ENCODE measurements at regions not wholly inside any gene's neighbourhood (a gene's known extent, or its start where the extent isn't known, plus 50 kb on each side); places are given as distances from the start of the nearest gene placed in this dataset.

GRCh38 chr13:50352720-50353480 is 337.7 kb downstream of the KCNRG start:
- no peaks in the 10 kb centered on the region for H3K9me3 Mint-ChIP-seq
- ChIA-PET CTCF (interaction anchor here (1.0 kb wide), 1 partner anchor 40 kb away, joined by 3 read pairs; no protein-coding TSS in a partner anchor), POLR2A (no interaction called here)
- no peaks in the 10 kb centered on the region for H3K36me3 Mint-ChIP-seq (ENCODE audit: low read depth)
- intact Hi-C loops (cut with micrococcal nuclease), result no loop called here
- ATAC-seq, result no peak
- peaks cover 5% of the 10 kb centered on the region for H3K27me3 Mint-ChIP-seq
- DNase-seq, result no peak
- peaks cover 20% of the 10 kb centered on the region for H3K4me1 Mint-ChIP-seq (ENCODE audit: low read depth)
- TF ChIP-seq, protein P1, sequence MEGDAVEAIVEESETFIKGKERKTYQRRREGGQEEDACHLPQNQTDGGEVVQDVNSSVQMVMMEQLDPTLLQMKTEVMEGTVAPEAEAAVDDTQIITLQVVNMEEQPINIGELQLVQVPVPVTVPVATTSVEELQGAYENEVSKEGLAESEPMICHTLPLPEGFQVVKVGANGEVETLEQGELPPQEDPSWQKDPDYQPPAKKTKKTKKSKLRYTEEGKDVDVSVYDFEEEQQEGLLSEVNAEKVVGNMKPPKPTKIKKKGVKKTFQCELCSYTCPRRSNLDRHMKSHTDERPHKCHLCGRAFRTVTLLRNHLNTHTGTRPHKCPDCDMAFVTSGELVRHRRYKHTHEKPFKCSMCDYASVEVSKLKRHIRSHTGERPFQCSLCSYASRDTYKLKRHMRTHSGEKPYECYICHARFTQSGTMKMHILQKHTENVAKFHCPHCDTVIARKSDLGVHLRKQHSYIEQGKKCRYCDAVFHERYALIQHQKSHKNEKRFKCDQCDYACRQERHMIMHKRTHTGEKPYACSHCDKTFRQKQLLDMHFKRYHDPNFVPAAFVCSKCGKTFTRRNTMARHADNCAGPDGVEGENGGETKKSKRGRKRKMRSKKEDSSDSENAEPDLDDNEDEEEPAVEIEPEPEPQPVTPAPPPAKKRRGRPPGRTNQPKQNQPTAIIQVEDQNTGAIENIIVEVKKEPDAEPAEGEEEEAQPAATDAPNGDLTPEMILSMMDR (IDR thresholded peaks at IDR 0.05), result no peak
- H3K27ac Mint-ChIP-seq, result no peak overlapping the region
- no peak overlapping the region for H3K4me3 Mint-ChIP-seq

DNA sequence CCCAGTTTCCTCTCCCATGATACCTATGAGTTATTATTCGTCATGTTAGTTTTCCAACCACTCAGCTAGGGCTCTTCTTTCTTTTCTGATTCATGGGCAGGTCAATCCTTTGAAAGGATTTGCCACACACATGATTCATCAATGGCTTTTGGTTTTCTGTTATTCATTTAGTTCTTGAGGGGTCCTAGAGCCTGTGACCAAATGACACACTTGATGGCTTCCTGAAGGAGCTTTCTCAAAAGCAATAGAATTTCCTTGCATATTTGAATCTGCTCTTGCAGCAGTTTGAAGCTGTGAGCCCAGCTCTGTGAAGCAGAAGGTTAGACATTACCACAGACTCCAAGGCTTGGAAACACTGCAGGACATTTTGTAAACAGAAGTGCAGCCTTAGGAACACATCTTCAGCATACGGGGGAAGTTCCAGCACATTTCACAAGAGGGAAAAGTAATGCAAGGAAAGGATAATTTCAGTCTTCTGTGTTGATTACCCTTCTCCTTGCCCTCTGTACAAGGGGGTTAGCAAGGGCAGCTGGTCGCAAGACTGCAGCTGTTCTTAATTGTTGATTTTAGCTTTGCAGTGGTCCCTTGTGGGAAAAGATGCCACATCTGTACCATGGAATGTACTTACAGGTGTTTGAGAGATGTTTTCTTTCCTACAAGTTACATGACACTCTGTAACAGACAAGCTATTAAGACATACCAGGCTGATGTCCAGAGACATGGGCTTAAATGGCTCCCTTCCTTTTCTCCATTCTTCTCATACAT is 338.6 kb downstream of the KCNRG start:
- Mint-ChIP-seq H3K4me3 (no peak overlapping the region), H3K9me3 (no peaks in the 10 kb centered on the region), H3K27me3 (peaks cover 2% of the 10 kb centered on the region), H3K4me1 (ENCODE audit: low read depth) (peaks cover 26% of the 10 kb centered on the region), H3K36me3 (ENCODE audit: low read depth) (no peaks in the 10 kb centered on the region), H3K27ac (no peak overlapping the region)
- DNase-seq (no peak), ATAC-seq (peak; percentile 42)
- intact Hi-C loops (cut with micrococcal nuclease), result no loop called here
- POLR2A ChIA-PET, result no interaction called here
- CTCF ChIA-PET, result interaction anchor here (1.0 kb wide), 1 partner anchor 41 kb away, joined by 3 read pairs; no protein-coding TSS in a partner anchor
- TF ChIP-seq, protein P1 (IDR thresholded peaks at IDR 0.05), result no peak

DNA sequence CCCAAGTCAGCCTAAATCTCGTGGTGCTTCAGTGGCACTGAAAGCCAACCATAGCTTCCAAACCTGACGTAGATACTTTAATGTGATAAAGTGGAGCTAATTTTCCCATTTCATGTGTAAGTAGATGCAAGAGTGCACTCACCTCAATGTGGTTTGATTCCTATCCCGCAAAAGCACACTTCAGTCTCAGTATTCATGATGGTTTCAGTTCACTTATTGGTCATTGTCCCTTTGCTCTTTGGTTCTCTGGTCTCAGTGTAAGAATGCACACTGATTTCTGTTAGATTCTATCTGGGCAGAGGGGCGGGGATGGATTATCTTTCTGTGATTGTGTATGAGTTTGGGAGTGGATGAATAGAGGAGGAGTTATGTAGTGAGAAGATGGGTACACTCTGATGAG is 340.6 kb downstream of the KCNRG start:
- CTCF ChIA-PET, result interaction anchor here (1.1 kb wide), 1 partner anchor 16 kb away, joined by 3 read pairs; no protein-coding TSS in a partner anchor
- DNase-seq, result no peak

GRCh38 chr13:50357136-50357535 is 341.9 kb downstream of the KCNRG start:
- Mint-ChIP-seq H3K4me3 (no peak overlapping the region), H3K9me3 (no peaks in the 10 kb centered on the region), H3K27me3 (no peaks in the 10 kb centered on the region), H3K36me3 (ENCODE audit: low read depth) (no peaks in the 10 kb centered on the region), H3K27ac (no peak overlapping the region), H3K4me1 (ENCODE audit: low read depth) (peaks cover 43% of the 10 kb centered on the region)
- intact Hi-C loops (cut with micrococcal nuclease), result no loop called here
- ChIA-PET POLR2A (no interaction called here), CTCF (interaction anchor here (1.3 to 1.7 kb wide), 2 partner anchors 9 to 99 kb away, joined by 3 to 4 read pairs; no protein-coding TSS in a partner anchor)
- TF ChIP-seq, protein P1 (IDR thresholded peaks at IDR 0.05), result no peak
- no peak for ATAC-seq
- no peak for DNase-seq

More for the DNA sequence above, 340.6 kb downstream of the KCNRG start:
- Mint-ChIP-seq H3K36me3 (ENCODE audit: low read depth) (no peaks in the 10 kb centered on the region), H3K27me3 (peaks cover 2% of the 10 kb centered on the region), H3K27ac (peak overlapping the region; percentile 3), H3K4me3 (no peak overlapping the region), H3K9me3 (no peaks in the 10 kb centered on the region), H3K4me1 (ENCODE audit: low read depth) (peaks cover 32% of the 10 kb centered on the region)
- TF ChIP-seq, protein P1 (IDR thresholded peaks at IDR 0.05), result no peak
- intact Hi-C loops (cut with micrococcal nuclease), result no loop called here
- POLR2A ChIA-PET, result no interaction called here
- peak; percentile 51 for ATAC-seq
